ENCODE measurements at regions not wholly inside any gene's neighbourhood (a gene's known extent, or its start where the extent isn't known, plus 50 kb on each side); places are given as distances from the start of the nearest gene placed in this dataset.

DNA sequence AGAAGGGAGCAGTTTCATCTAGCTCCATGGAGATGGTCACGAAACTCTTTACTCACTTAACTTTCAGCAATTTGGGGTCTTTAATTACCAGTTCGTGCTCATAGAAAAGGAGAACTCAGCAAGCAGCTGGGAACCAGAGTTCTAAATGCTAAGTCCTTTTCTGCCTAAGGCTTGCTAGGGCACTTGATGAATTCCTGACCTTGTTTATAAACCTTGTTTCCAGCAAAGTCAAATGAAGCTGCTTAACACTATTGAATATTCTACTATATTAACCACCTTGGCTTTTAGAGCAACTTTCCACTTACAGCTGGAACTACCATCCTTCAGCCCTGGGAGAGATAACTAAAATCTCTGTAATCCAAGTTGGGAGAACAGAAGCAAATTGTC lies 79.5 kb upstream of the TSC22D2 start:
- Histone ChIP-seq H3K79me2 (ENCODE audit: insufficient read depth, low read length) (no peaks in the 10 kb centered on the region), H3K27me3 (ENCODE audit: insufficient read depth, low read length) (no peaks in the 10 kb centered on the region), H4K20me1 (ENCODE audit: insufficient read depth) (no peaks in the 10 kb centered on the region), H3K4me3 (replicated peaks in 1 of 2; ENCODE audit: low read depth in 1 of 2, low read length in 2 of 2) (no peak overlapping the region), H3K36me3 (ENCODE audit: control insufficient read depth in 1 of 2, insufficient read depth in 2 of 2, low read length in 2 of 2) (no peaks in the 10 kb centered on the region), H2AFZ (ENCODE audit: low read depth, low read length, poor library complexity, severe bottlenecking) (no peak overlapping the region), H3K4me2 (ENCODE audit: low read length) (no peak overlapping the region), H3K27ac (ENCODE audit: low read depth, low read length) (no peak overlapping the region), H3K9me3 (ENCODE audit: control insufficient read depth in 1 of 2, insufficient read depth in 1 of 2, low read depth in 1 of 2, low read length in 2 of 2) (no peaks in the 10 kb centered on the region), H3K9ac (ENCODE audit: low read length) (no peak overlapping the region), H3K4me1 (ENCODE audit: control insufficient read depth in 1 of 2, insufficient read depth in 2 of 2, low read length in 2 of 2) (peaks cover 4 to 22% of the 10 kb centered on the region in 2 experiments; a peak in 3 of 4 replicates), H3K9me2 (ENCODE audit: insufficient read depth) (no peaks in the 10 kb centered on the region)
- intact Hi-C loops (cut with micrococcal nuclease), result no loop called here
- POLR2A ChIA-PET, result no interaction called here
- ATAC-seq (no peak), DNase-seq (ENCODE audit: low read depth, low spot score) (no peak)
- TF ChIP-seq EGR1 (IDR thresholded peaks at IDR 0.05; ENCODE audit: low read depth), result no peak
- no peak for TF ChIP-seq ELF1 (IDR thresholded peaks at IDR 0.05; ENCODE audit: borderline replicate concordance, low read depth)
- TF ChIP-seq, protein P1, sequence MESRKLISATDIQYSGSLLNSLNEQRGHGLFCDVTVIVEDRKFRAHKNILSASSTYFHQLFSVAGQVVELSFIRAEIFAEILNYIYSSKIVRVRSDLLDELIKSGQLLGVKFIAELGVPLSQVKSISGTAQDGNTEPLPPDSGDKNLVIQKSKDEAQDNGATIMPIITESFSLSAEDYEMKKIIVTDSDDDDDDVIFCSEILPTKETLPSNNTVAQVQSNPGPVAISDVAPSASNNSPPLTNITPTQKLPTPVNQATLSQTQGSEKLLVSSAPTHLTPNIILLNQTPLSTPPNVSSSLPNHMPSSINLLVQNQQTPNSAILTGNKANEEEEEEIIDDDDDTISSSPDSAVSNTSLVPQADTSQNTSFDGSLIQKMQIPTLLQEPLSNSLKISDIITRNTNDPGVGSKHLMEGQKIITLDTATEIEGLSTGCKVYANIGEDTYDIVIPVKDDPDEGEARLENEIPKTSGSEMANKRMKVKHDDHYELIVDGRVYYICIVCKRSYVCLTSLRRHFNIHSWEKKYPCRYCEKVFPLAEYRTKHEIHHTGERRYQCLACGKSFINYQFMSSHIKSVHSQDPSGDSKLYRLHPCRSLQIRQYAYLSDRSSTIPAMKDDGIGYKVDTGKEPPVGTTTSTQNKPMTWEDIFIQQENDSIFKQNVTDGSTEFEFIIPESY (IDR thresholded peaks at IDR 0.05; ENCODE audit: extremely low read depth, insufficient replicate concordance, low read length), result no peak
- TF ChIP-seq, protein P2, sequence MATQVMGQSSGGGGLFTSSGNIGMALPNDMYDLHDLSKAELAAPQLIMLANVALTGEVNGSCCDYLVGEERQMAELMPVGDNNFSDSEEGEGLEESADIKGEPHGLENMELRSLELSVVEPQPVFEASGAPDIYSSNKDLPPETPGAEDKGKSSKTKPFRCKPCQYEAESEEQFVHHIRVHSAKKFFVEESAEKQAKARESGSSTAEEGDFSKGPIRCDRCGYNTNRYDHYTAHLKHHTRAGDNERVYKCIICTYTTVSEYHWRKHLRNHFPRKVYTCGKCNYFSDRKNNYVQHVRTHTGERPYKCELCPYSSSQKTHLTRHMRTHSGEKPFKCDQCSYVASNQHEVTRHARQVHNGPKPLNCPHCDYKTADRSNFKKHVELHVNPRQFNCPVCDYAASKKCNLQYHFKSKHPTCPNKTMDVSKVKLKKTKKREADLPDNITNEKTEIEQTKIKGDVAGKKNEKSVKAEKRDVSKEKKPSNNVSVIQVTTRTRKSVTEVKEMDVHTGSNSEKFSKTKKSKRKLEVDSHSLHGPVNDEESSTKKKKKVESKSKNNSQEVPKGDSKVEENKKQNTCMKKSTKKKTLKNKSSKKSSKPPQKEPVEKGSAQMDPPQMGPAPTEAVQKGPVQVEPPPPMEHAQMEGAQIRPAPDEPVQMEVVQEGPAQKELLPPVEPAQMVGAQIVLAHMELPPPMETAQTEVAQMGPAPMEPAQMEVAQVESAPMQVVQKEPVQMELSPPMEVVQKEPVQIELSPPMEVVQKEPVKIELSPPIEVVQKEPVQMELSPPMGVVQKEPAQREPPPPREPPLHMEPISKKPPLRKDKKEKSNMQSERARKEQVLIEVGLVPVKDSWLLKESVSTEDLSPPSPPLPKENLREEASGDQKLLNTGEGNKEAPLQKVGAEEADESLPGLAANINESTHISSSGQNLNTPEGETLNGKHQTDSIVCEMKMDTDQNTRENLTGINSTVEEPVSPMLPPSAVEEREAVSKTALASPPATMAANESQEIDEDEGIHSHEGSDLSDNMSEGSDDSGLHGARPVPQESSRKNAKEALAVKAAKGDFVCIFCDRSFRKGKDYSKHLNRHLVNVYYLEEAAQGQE (IDR thresholded peaks at IDR 0.05; ENCODE audit: low read depth), result no peak
- TF ChIP-seq CBX3 (IDR thresholded peaks at IDR 0.05; ENCODE audit: low read depth), result no peak
- no peak for TF ChIP-seq RAD21 (IDR thresholded peaks at IDR 0.05; ENCODE audit: low read depth)
- no peak for TF ChIP-seq SP1 (IDR thresholded peaks at IDR 0.05; ENCODE audit: low read depth)
- TF ChIP-seq ZNF274 (IDR thresholded peaks at IDR 0.05; ENCODE audit: low read depth, low read length), result no peak
- no peak for TF ChIP-seq TCF7L2 (IDR thresholded peaks at IDR 0.05; ENCODE audit: borderline replicate concordance, extremely low read depth, insufficient read depth, insufficient read length)
- BruUV-seq (replicated peaks), result no TSS peak
- CTCF ChIA-PET, result interaction anchor here (0.7 kb wide), 1 partner anchor 11 kb away, joined by 3 read pairs; no protein-coding TSS in a partner anchor
- RAD21 ChIA-PET (ENCODE audit: low non-redundant PET in 1 of 2, low total read pairs in 2 of 2, uncharacterized antibody in 2 of 2, unreplicated experiment in 2 of 2), result no interaction called here

All from HCT116 (cell line).